HG02571 (cell line): ENCODE measurements at regions not wholly inside any gene's neighbourhood (a gene's known extent, or its start where the extent isn't known, plus 50 kb on each side); places are given as distances from the start of the nearest gene placed in this dataset.

Experiments used
- ATAC-seq: cut with Tn5 transposase; IDR thresholded peaks from one replicate; pipeline ENCODE4 v1.9.1; 2021; ENCODE audit warnings: mild to moderate bottlenecking, moderate library complexity; ENCODE audit not compliant: unreplicated experiment

GRCh38 chr16:85383836-85384832, 229.0 kb upstream of the GSE1 start:
- ATAC-seq, result no peak

GRCh38 chr16:85384833-85385462, 228.2 kb upstream of the GSE1 start:
- no peak for ATAC-seq

GRCh38 chr16:85385463-85386331, 227.4 kb upstream of the GSE1 start:
- ATAC-seq, result no peak

- ATAC-seq, result no peak
Observed at GRCh38 chr16:85386467-85387170, 226.5 kb upstream of the GSE1 start.

- no peak for ATAC-seq
Observed at GRCh38 chr16:85387171-85387507, 226.0 kb upstream of the GSE1 start.

GRCh38 chr16:85387731-85388295, 225.3 kb upstream of the GSE1 start:
- no peak for ATAC-seq

- no peak for ATAC-seq
Observed at GRCh38 chr16:85389679-85390470, 223.2 kb upstream of the GSE1 start.

GRCh38 chr16:85390511-85391174, 222.5 kb upstream of the GSE1 start:
- ATAC-seq, result no peak

GRCh38 chr16:85391175-85391707, 221.9 kb upstream of the GSE1 start:
- no peak for ATAC-seq

- ATAC-seq, result no peak
Observed at GRCh38 chr16:85391769-85392583, 221.1 kb upstream of the GSE1 start.

- no peak for ATAC-seq
Observed at GRCh38 chr16:85392756-85393673, 220.1 kb upstream of the GSE1 start.

- no peak for ATAC-seq
Observed at GRCh38 chr16:85393674-85394451, 219.3 kb upstream of the GSE1 start.

- ATAC-seq, result no peak
Observed at GRCh38 chr16:85394456-85395206, 218.5 kb upstream of the GSE1 start.

GRCh38 chr16:85395207-85395912, 217.8 kb upstream of the GSE1 start:
- ATAC-seq, result no peak
